Fibroblast of lung (primary cell): ENCODE measurements at regions not wholly inside any gene's neighbourhood (a gene's known extent, or its start where the extent isn't known, plus 50 kb on each side); places are given as distances from the start of the nearest gene placed in this dataset.

ENCODE experiments used
- DNase-seq, 2 donors: peaks; one replicate each; pipeline versions ENCODE4 v3.0.0 to v3.0.0-alpha.2; 2010; ENCODE audit warnings: low read depth in 2 of 2
- H2AFZ ChIP-seq: 2 replicates; pipeline ENCODE4 v1.5.1; 2012; ENCODE audit warnings: low read length, control low read depth, inconsistent platforms
- H3K27ac ChIP-seq: 2 replicates; pipeline ENCODE4 v1.5.1; 2011; ENCODE audit warnings: low read length, control low read depth; ENCODE audit not compliant: insufficient read depth
- H3K27me3 ChIP-seq: 2 replicates; pipeline ENCODE4 v1.5.1; 2011; ENCODE audit warnings: mild to moderate bottlenecking, low read length; ENCODE audit not compliant: control insufficient read depth, insufficient read depth
- H3K36me3 ChIP-seq: 2 replicates; pipeline ENCODE4 v1.5.1; 2011; ENCODE audit warnings: low read length; ENCODE audit not compliant: control insufficient read depth, insufficient read depth
- H3K4me1 ChIP-seq: 2 replicates; pipeline ENCODE4 v1.5.1; 2011; ENCODE audit warnings: low read length; ENCODE audit not compliant: control insufficient read depth, insufficient read depth; ENCODE audit errors: extremely low read depth
- H3K4me2 ChIP-seq: 2 replicates; pipeline ENCODE4 v1.5.1; 2011; ENCODE audit warnings: low read length, control low read depth; ENCODE audit not compliant: insufficient read depth; ENCODE audit errors: extremely low read depth
- H3K4me3 ChIP-seq, 4 experiments: fragments of 200-600 bp in 1 of 4; sonication (generic) in 1 of 4; replicated peaks in 1 of 4; 2 replicates each; pipeline ENCODE4 v1.5.1; 2011 to 2016; ENCODE audit warnings: low read length in 4 of 4, low read depth in 3 of 4, mild to moderate bottlenecking in 3 of 4, control low read depth in 2 of 4, inconsistent platforms in 1 of 4, mixed read lengths in 1 of 4; ENCODE audit not compliant: insufficient read depth in 1 of 4; ENCODE audit errors: control extremely low read depth in 1 of 4
- H3K79me2 ChIP-seq: 2 replicates; pipeline ENCODE4 v1.5.1; 2012; ENCODE audit warnings: mild to moderate bottlenecking, low read length, inconsistent platforms; ENCODE audit not compliant: control insufficient read depth, insufficient read depth
- H3K9ac ChIP-seq: 2 replicates; pipeline ENCODE4 v1.5.1; 2011; ENCODE audit warnings: mild to moderate bottlenecking, low read length, control low read depth; ENCODE audit not compliant: insufficient read depth
- H3K9me3 ChIP-seq: 2 replicates; pipeline ENCODE4 v1.5.1; 2012; ENCODE audit warnings: low read depth, low read length; ENCODE audit not compliant: control insufficient read depth, insufficient read depth
- H4K20me1 ChIP-seq: 2 replicates; pipeline ENCODE4 v1.5.1; 2011; ENCODE audit warnings: low read length; ENCODE audit not compliant: control insufficient read depth, insufficient read depth; ENCODE audit errors: extremely low read depth
- EZH2 ChIP-seq: IDR thresholded peaks from 2 replicates; pipeline ENCODE4 v1.5.1; 2012; ENCODE audit warnings: low read length, control low read depth, mild to moderate bottlenecking; ENCODE audit errors: missing control alignments
- TF ChIP-seq, protein P1 (sequence below), 2 donors: IDR thresholded peaks in 1 of 2; conservative IDR thresholded peaks in 1 of 2; 1 replicate in 1 of 2; 2 replicates in 1 of 2; pipeline ENCODE4 v1.5.1; 2011 to 2012; ENCODE audit warnings: low read length in 2 of 2, control low read depth in 1 of 2, inconsistent platforms in 1 of 2, low read depth in 1 of 2, mild to moderate bottlenecking in 1 of 2

DNA sequence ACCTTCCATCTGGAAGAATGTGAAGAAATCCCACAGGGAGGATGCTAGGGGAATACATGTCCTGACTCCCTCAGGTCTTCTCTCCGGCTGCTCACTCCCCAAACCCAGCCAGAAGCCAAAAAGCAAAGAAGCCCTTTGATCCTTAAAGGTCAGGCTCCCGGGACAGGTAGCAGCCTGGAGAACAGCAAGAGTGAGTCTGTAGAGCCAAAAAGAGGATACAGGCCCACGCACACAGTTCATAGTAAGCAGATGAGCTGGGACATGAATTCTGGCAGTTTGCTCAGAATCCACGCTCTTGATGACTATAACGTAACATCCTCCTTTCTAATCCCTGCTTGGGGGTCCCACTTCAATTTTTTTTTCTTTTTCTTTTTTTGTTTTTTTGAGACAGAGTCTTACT, 72.0 kb upstream of the SLC44A1 start:
- H2AFZ ChIP-seq = no peak overlapping the region
- no peak overlapping the region for H3K27ac ChIP-seq
- no peaks in the 10 kb centered on the region for H3K9me3 ChIP-seq
- H3K9ac ChIP-seq = no peak overlapping the region
- TF ChIP-seq EZH2 = no peak
- TF ChIP-seq, protein P1, sequence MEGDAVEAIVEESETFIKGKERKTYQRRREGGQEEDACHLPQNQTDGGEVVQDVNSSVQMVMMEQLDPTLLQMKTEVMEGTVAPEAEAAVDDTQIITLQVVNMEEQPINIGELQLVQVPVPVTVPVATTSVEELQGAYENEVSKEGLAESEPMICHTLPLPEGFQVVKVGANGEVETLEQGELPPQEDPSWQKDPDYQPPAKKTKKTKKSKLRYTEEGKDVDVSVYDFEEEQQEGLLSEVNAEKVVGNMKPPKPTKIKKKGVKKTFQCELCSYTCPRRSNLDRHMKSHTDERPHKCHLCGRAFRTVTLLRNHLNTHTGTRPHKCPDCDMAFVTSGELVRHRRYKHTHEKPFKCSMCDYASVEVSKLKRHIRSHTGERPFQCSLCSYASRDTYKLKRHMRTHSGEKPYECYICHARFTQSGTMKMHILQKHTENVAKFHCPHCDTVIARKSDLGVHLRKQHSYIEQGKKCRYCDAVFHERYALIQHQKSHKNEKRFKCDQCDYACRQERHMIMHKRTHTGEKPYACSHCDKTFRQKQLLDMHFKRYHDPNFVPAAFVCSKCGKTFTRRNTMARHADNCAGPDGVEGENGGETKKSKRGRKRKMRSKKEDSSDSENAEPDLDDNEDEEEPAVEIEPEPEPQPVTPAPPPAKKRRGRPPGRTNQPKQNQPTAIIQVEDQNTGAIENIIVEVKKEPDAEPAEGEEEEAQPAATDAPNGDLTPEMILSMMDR (conservative IDR thresholded peaks at IDR 0.05 in 1 of 2, IDR thresholded peaks at IDR 0.05 in 1 of 2; ENCODE audit: low read depth in 1 of 2, low read length in 2 of 2) = no peak
- H3K36me3 ChIP-seq = no peaks in the 10 kb centered on the region
- H4K20me1 ChIP-seq = no peaks in the 10 kb centered on the region
- no peak for DNase-seq
- H3K79me2 ChIP-seq = no peaks in the 10 kb centered on the region
- H3K4me1 ChIP-seq = no peaks in the 10 kb centered on the region
- H3K4me3 ChIP-seq = no peak overlapping the region
- no peak overlapping the region for H3K4me2 ChIP-seq
- H3K27me3 ChIP-seq = no peaks in the 10 kb centered on the region

DNA sequence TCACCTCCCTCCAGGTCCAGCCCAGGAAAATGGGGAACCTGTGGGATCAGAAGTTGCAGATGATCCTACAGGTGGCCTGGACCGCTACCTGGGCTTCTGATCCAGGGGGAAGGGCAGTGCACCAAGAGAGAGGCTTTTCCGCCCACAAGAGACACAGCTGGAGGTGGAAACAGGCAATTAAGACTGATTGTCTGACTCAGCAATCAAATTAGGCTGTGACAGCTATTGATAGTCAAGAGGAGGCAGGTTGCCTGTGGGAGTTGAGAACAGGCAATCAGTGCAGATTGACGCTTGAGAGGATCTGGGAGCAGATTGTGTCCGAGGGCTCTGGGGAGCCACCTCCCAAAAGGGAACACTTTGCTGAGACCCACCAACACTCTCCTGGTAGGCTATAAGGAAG, 71.1 kb upstream of the SLC44A1 start:
- Histone ChIP-seq H4K20me1 (no peaks in the 10 kb centered on the region), H3K4me2 (no peak overlapping the region), H3K4me1 (no peaks in the 10 kb centered on the region), H3K27me3 (no peaks in the 10 kb centered on the region), H3K79me2 (no peaks in the 10 kb centered on the region), H3K9ac (no peak overlapping the region), H3K9me3 (no peaks in the 10 kb centered on the region), H3K4me3 (no peak overlapping the region), H3K36me3 (no peaks in the 10 kb centered on the region), H3K27ac (no peak overlapping the region), H2AFZ (no peak overlapping the region)
- DNase-seq = no peak
- TF ChIP-seq, protein P1 (conservative IDR thresholded peaks at IDR 0.05 in 1 of 2, IDR thresholded peaks at IDR 0.05 in 1 of 2; ENCODE audit: low read depth in 1 of 2, low read length in 2 of 2) = no peak
- no peak for TF ChIP-seq EZH2

DNA sequence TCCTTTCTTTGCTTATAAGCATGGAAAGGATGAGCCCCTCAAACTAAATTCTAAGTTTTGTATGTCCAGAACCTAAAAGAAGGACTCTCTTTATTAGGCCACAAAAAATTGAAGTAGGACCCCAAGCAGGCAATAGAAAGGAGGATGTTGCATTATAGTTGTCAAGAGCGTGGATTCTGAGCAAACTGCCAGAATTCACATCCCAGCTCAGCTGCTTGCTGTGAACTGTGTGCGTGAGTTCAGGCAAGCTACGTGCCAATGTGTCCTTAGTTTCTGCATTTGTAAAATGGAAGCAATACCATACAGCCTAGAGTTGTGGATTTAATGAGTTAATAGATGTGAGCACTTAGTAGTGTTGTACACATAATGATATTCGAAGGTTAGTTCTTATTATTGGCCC, 70.6 kb upstream of the SLC44A1 start:
- no peak overlapping the region for H3K9ac ChIP-seq
- no peaks in the 10 kb centered on the region for H4K20me1 ChIP-seq
- no peaks in the 10 kb centered on the region for H3K79me2 ChIP-seq
- H3K36me3 ChIP-seq = no peaks in the 10 kb centered on the region
- no peaks in the 10 kb centered on the region for H3K27me3 ChIP-seq
- H3K4me1 ChIP-seq = no peaks in the 10 kb centered on the region
- H3K9me3 ChIP-seq = no peaks in the 10 kb centered on the region
- TF ChIP-seq EZH2 = no peak
- TF ChIP-seq, protein P1 (conservative IDR thresholded peaks at IDR 0.05 in 1 of 2, IDR thresholded peaks at IDR 0.05 in 1 of 2; ENCODE audit: low read depth in 1 of 2, low read length in 2 of 2) = no peak
- no peak overlapping the region for H3K4me3 ChIP-seq
- H3K27ac ChIP-seq = no peak overlapping the region
- H3K4me2 ChIP-seq = no peak overlapping the region
- no peak overlapping the region for H2AFZ ChIP-seq
- DNase-seq = no peak
